RCC 7860 (cell line): ENCODE measurements at regions not wholly inside any gene's neighbourhood (a gene's known extent, or its start where the extent isn't known, plus 50 kb on each side); places are given as distances from the start of the nearest gene placed in this dataset.

Experiments used
- DNase-seq: peaks from one replicate; pipeline ENCODE4 v3.0.0-alpha.2; 2015; ENCODE audit warnings: low spot score
- FAIRE-seq: peaks from 2 replicates; lab custom pipeline; 2012; peaks lifted over from hg19 to GRCh38; lab: Jason Lieb, UNC

GRCh38 chr3:24905266-24905665 lies 410.6 kb upstream of the THRB start:
- DNase-seq: no peak
- FAIRE-seq: no peak

GRCh38 chr3:24907106-24907505 lies 412.5 kb upstream of the THRB start:
- FAIRE-seq (no peak), DNase-seq (no peak)

- FAIRE-seq: no peak
Measured at GRCh38 chr3:24911076-24911475, 416.4 kb upstream of the THRB start.

GRCh38 chr3:24915639-24916038 lies 421.0 kb upstream of the THRB start:
- FAIRE-seq: no peak

More at GRCh38 chr3:24911076-24911475, 416.4 kb upstream of the THRB start:
- no peak for DNase-seq

GRCh38 chr3:24917908-24918307 lies 423.3 kb upstream of the THRB start:
- DNase-seq (no peak), FAIRE-seq (no peak)

More at GRCh38 chr3:24915639-24916038, 421.0 kb upstream of the THRB start:
- no peak for DNase-seq

GRCh38 chr3:24923570-24923969 lies 428.9 kb upstream of the THRB start:
- no peak for FAIRE-seq
- no peak for DNase-seq

GRCh38 chr3:24929521-24929920 lies 434.9 kb upstream of the THRB start:
- DNase-seq (no peak), FAIRE-seq (no peak)

GRCh38 chr3:24933401-24933800 lies 438.8 kb upstream of the THRB start:
- no peak for FAIRE-seq

GRCh38 chr3:24936574-24936973 lies 441.9 kb upstream of the THRB start:
- DNase-seq (no peak), FAIRE-seq (no peak)

More at GRCh38 chr3:24933401-24933800, 438.8 kb upstream of the THRB start:
- DNase-seq: no peak

- no peak for FAIRE-seq
Measured at GRCh38 chr3:24937228-24937627, 442.6 kb upstream of the THRB start.

GRCh38 chr3:24937780-24938179 lies 443.1 kb upstream of the THRB start:
- no peak for DNase-seq
- FAIRE-seq: no peak

More at GRCh38 chr3:24937228-24937627, 442.6 kb upstream of the THRB start:
- no peak for DNase-seq

GRCh38 chr3:24943961-24944360 lies 449.3 kb upstream of the THRB start:
- DNase-seq: no peak
- no peak for FAIRE-seq

GRCh38 chr3:24944805-24945520 lies 450.3 kb upstream of the THRB start:
- DNase-seq (no peak), FAIRE-seq (no peak)

- FAIRE-seq (no peak), DNase-seq (no peak)
Measured at GRCh38 chr3:24945563-24945962, 450.9 kb upstream of the THRB start.

GRCh38 chr3:24947103-24947502 lies 452.5 kb upstream of the THRB start:
- FAIRE-seq: no peak

GRCh38 chr3:24951180-24951579 lies 456.5 kb upstream of the THRB start:
- DNase-seq: no peak

More at GRCh38 chr3:24947103-24947502, 452.5 kb upstream of the THRB start:
- no peak for DNase-seq

GRCh38 chr3:24952388-24952787 lies 457.7 kb upstream of the THRB start:
- FAIRE-seq (no peak), DNase-seq (no peak)

More at GRCh38 chr3:24951180-24951579, 456.5 kb upstream of the THRB start:
- no peak for FAIRE-seq

- no peak for DNase-seq
- FAIRE-seq: no peak
Measured at GRCh38 chr3:24953060-24953771, 458.6 kb upstream of the THRB start.

- FAIRE-seq (no peak), DNase-seq (no peak)
Measured at GRCh38 chr3:24956613-24957012, 462.0 kb upstream of the THRB start.

- DNase-seq (no peak), FAIRE-seq (no peak)
Measured at GRCh38 chr3:24958271-24958670, 463.6 kb upstream of the THRB start.

- DNase-seq (no peak), FAIRE-seq (no peak)
Measured at GRCh38 chr3:24958910-24959447, 464.3 kb upstream of the THRB start.
